IMR-90 (cell line): ENCODE measurements at regions not wholly inside any gene's neighbourhood (a gene's known extent, or its start where the extent isn't known, plus 50 kb on each side); places are given as distances from the start of the nearest gene placed in this dataset.

Source experiments
- ATAC-seq: fragments of 200-7000 bp; cut with Tn5 transposase; 2 replicates; pipeline ENCODE4 v1.9.1; 2020; ENCODE audit warnings: low read depth, mild to moderate bottlenecking, moderate library complexity
- BruUV-seq: library from RNA; stranded (reverse); fragments of 400-500 nt; replicated peaks from 2 replicates; lab custom pipeline; 2021; lab: Mats Ljungman, UMichigan
- CTCF ChIA-PET: fragments of 300-600 bp; formaldehyde crosslinking; extraction: SDS; loops from one replicate; lab custom pipeline; 2021; ENCODE audit warnings: antibody characterized with exemption; lab: Yijun Ruan, JAX
- POLR2A ChIA-PET: fragments of 300-600 bp; sonication (Branson Sonifier 250); formaldehyde crosslinking; loops from one replicate; lab custom pipeline; 2022; ENCODE audit warnings: antibody characterized with exemption; ENCODE audit not compliant: unreplicated experiment; lab: Charles Lee
- DNase-seq: peaks from one replicate; pipeline ENCODE4 v3.0.0; 2013
- H2AFZ ChIP-seq: replicated peaks from 2 replicates; pipeline ENCODE3; 2013; ENCODE audit warnings: low read length, mild to moderate bottlenecking; ENCODE audit not compliant: poor library complexity
- H2AK5ac ChIP-seq: 2 replicates; pipeline ENCODE4 v1.6.1; 2013; ENCODE audit warnings: low read depth, low read length, inconsistent platforms
- H2AK9ac ChIP-seq: replicated peaks from 2 replicates; pipeline ENCODE3; 2013; ENCODE audit warnings: mild to moderate bottlenecking, low read depth, low read length, moderate library complexity; ENCODE audit not compliant: poor library complexity
- H2BK120ac ChIP-seq: 2 replicates; pipeline ENCODE4 v1.6.1; 2013; ENCODE audit warnings: low read depth, low read length, inconsistent platforms
- H2BK15ac ChIP-seq: 3 replicates; pipeline ENCODE4 v1.6.1; 2013; ENCODE audit warnings: low read depth, low read length, inconsistent platforms
- H2BK20ac ChIP-seq: 2 replicates; pipeline ENCODE4 v1.6.1; 2013; ENCODE audit warnings: low read depth, mild to moderate bottlenecking, inconsistent platforms, low read length, moderate library complexity
- H2BK5ac ChIP-seq: 2 replicates; pipeline ENCODE4 v1.6.1; 2013; ENCODE audit warnings: mild to moderate bottlenecking, low read depth, low read length, inconsistent platforms; ENCODE audit not compliant: poor library complexity, severe bottlenecking
- H3K14ac ChIP-seq: replicated peaks from 2 replicates; pipeline ENCODE4 v1.6.1; 2013; ENCODE audit warnings: low read depth, low read length, inconsistent platforms
- H3K18ac ChIP-seq: 2 replicates; pipeline ENCODE4 v1.6.1; 2013; ENCODE audit warnings: low read depth, low read length, control low read depth
- H3K23ac ChIP-seq: 2 replicates; pipeline ENCODE4 v1.6.1; 2013; ENCODE audit warnings: low read depth, low read length, inconsistent platforms
- H3K27ac ChIP-seq: 2 replicates; pipeline ENCODE4 v1.5.1; 2013; ENCODE audit warnings: mild to moderate bottlenecking, control low read depth, low read length; ENCODE audit not compliant: insufficient read depth
- H3K27me3 ChIP-seq: 2 replicates; pipeline ENCODE4 v1.6.1; 2013; ENCODE audit warnings: low read length; ENCODE audit not compliant: control insufficient read depth, insufficient read depth
- H3K36me3 ChIP-seq: 2 replicates; pipeline ENCODE4 v1.6.1; 2013; ENCODE audit warnings: low read length, mixed read lengths; ENCODE audit not compliant: control insufficient read depth, insufficient read depth
- H3K4ac ChIP-seq: 2 replicates; pipeline ENCODE4 v1.6.1; 2013; ENCODE audit warnings: low read depth, low read length, inconsistent platforms
- H3K4me1 ChIP-seq: 2 replicates; pipeline ENCODE4 v1.6.1; 2013; ENCODE audit warnings: low read length, mixed read lengths; ENCODE audit not compliant: control insufficient read depth, insufficient read depth
- H3K4me2 ChIP-seq: 2 replicates; pipeline ENCODE4 v1.6.1; 2013; ENCODE audit warnings: low read depth, mild to moderate bottlenecking, control low read depth, low read length, moderate library complexity
- H3K4me3 ChIP-seq: 2 replicates; pipeline ENCODE4 v1.5.1; 2013; ENCODE audit warnings: low read depth, mild to moderate bottlenecking, control low read depth, low read length, moderate library complexity; ENCODE audit not compliant: insufficient read depth
- H3K56ac ChIP-seq: 2 replicates; pipeline ENCODE4 v1.6.1; 2013; ENCODE audit warnings: low read length, inconsistent platforms; ENCODE audit not compliant: insufficient read depth; ENCODE audit errors: extremely low read depth
- H3K79me1 ChIP-seq, 2 experiments: 2 replicates each; pipeline ENCODE4 v1.6.1; 2013; ENCODE audit warnings: low read length in 2 of 2, inconsistent platforms in 1 of 2, low read depth in 1 of 2
- H3K9ac ChIP-seq: 2 replicates; pipeline ENCODE4 v1.6.1; 2013; ENCODE audit warnings: low read depth, low read length, control low read depth
- H3K9me1 ChIP-seq: 2 replicates; pipeline ENCODE4 v1.6.1; 2013; ENCODE audit warnings: low read length, inconsistent platforms; ENCODE audit not compliant: insufficient read depth
- H3K9me3 ChIP-seq: 2 replicates; pipeline ENCODE4 v1.6.1; 2013; ENCODE audit warnings: low read length; ENCODE audit not compliant: control insufficient read depth, insufficient read depth
- H4K20me1 ChIP-seq: 2 replicates; pipeline ENCODE4 v1.6.1; 2013; ENCODE audit warnings: low read length, inconsistent platforms; ENCODE audit not compliant: insufficient read depth
- H4K5ac ChIP-seq: 2 replicates; pipeline ENCODE4 v1.6.1; 2013; ENCODE audit warnings: mild to moderate bottlenecking, low read depth, low read length, control low read depth
- H4K8ac ChIP-seq, 2 experiments: 2 replicates each; pipeline ENCODE4 v1.6.1; 2013; ENCODE audit warnings: low read depth in 2 of 2, low read length in 2 of 2, control low read depth in 1 of 2, inconsistent platforms in 1 of 2
- H4K91ac ChIP-seq: 2 replicates; pipeline ENCODE4 v1.6.1; 2013; ENCODE audit warnings: low read depth, low read length, inconsistent platforms; ENCODE audit not compliant: insufficient read depth
- CHD1 ChIP-seq: IDR thresholded peaks from 2 replicates; pipeline ENCODE4 v1.6.1; 2012; ENCODE audit warnings: low read depth, low read length, improper control_type of control experiment
- ELK1 ChIP-seq: fragments of 150-350 bp; IDR thresholded peaks from 2 replicates; pipeline ENCODE4 v1.6.1; 2016; ENCODE audit warnings: low read depth, mild to moderate bottlenecking, low read length, moderate library complexity, borderline replicate concordance
- FOS ChIP-seq: fragments of 150-350 bp; IDR thresholded peaks from 2 replicates; pipeline ENCODE4 v1.6.1; 2016; ENCODE audit warnings: low read depth, low read length
- MAZ ChIP-seq: IDR thresholded peaks from 2 replicates; pipeline ENCODE4 v1.6.1; 2012; ENCODE audit warnings: low read depth, mild to moderate bottlenecking, low read length, improper control_type of control experiment, moderate library complexity, borderline replicate concordance
- MXI1 ChIP-seq: IDR thresholded peaks from 2 replicates; pipeline ENCODE4 v1.6.1; 2012; ENCODE audit warnings: low read depth, mild to moderate bottlenecking, low read length, moderate library complexity, borderline replicate concordance
- NFE2L2 ChIP-seq: fragments of 150-350 bp; IDR thresholded peaks from 2 replicates; pipeline ENCODE4 v1.6.1; 2016; ENCODE audit warnings: low read depth, mild to moderate bottlenecking, low read length
- RAD21 ChIP-seq: IDR thresholded peaks from 2 replicates; pipeline ENCODE4 v1.6.1; 2012; ENCODE audit warnings: low read length, improper control_type of control experiment
- RCOR1 ChIP-seq: IDR thresholded peaks from 2 replicates; pipeline ENCODE4 v1.6.1; 2012; ENCODE audit warnings: mild to moderate bottlenecking, low read length, improper control_type of control experiment; ENCODE audit not compliant: insufficient replicate concordance
- RFX5 ChIP-seq: IDR thresholded peaks from 2 replicates; pipeline ENCODE4 v1.8.0; 2012; ENCODE audit warnings: low read depth, mild to moderate bottlenecking, low read length, moderate library complexity
- USF2 ChIP-seq: fragments of 150-350 bp; IDR thresholded peaks from 2 replicates; pipeline ENCODE4 v1.6.1; 2017; ENCODE audit warnings: mild to moderate bottlenecking, antibody characterized with exemption, low read length, low read depth
- WGBS, 2 experiments: methylation state at CpG; one replicate each; pipeline versions ENCODE4 v1.1.5 to v1.1.7; 2013; ENCODE audit warnings: missing lambda C conversion rate in 2 of 2; ENCODE audit not compliant: insufficient read length in 1 of 2; ENCODE audit errors: extremely low coverage in 2 of 2; 5-methylcytosine and 5-hydroxymethylcytosine counted together
- dilution Hi-C: fragments of 300-500 bp; cut with HindIII; formaldehyde crosslinking; loops from one replicate; pipeline ENCODE4 v1.14.3; 2018; ENCODE audit warnings: low sequenced_read_pairs; ENCODE audit not compliant: unreplicated experiment
- in situ Hi-C: fragments of 300-500 bp; cut with MboI; formaldehyde crosslinking; loops from 3 replicates; pipeline ENCODE4 v1.14.3; 2019; ENCODE audit warnings: low sequenced_read_pairs, inconsistent platforms, mixed read lengths
- intact Hi-C: fragments of 100-400 bp; cut with micrococcal nuclease; formaldehyde crosslinking; loops from 2 replicates; pipeline ENCODE4 v1.10.0; 2022
- TF ChIP-seq, protein P1 (sequence below): conservative IDR thresholded peaks from 2 replicates; pipeline ENCODE4 v1.5.1; 2012; ENCODE audit warnings: mild to moderate bottlenecking, low read depth, low read length, improper control_type of control experiment

GRCh38 chr4:35365186-35365585 lies 879.1 kb downstream of the ARAP2 start:
- Histone ChIP-seq H4K20me1 (no peaks in the 10 kb centered on the region), H2BK120ac (no peak overlapping the region), H3K9ac (no peak overlapping the region), H3K14ac (no peak overlapping the region), H3K27me3 (no peaks in the 10 kb centered on the region), H2AK9ac (no peak overlapping the region), H3K18ac (no peak overlapping the region), H4K5ac (no peak overlapping the region), H3K27ac (no peak overlapping the region), H3K23ac (no peak overlapping the region), H3K36me3 (no peaks in the 10 kb centered on the region), H2AK5ac (no peak overlapping the region), H3K9me1 (no peaks in the 10 kb centered on the region), H3K9me3 (peaks cover 6% of the 10 kb centered on the region; the same call in 1 of the 2 replicates), H4K8ac (no peak overlapping the region), H4K91ac (no peak overlapping the region), H2BK20ac (no peak overlapping the region), H3K4me1 (no peaks in the 10 kb centered on the region), H3K79me1 (no peaks in the 10 kb centered on the region), H2AFZ (no peak overlapping the region), H2BK5ac (no peak overlapping the region), H3K4me2 (no peak overlapping the region), H2BK15ac (no peak overlapping the region), H3K56ac (no peak overlapping the region), H3K4me3 (no peak overlapping the region), H3K4ac (no peak overlapping the region)
- intact Hi-C loops (no loop called here), dilution Hi-C loops (no loop called here), in situ Hi-C loops (no loop called here)
- no CpG with 5 or more reads among the region's 1 CpG for WGBS, 2 experiments
- ATAC-seq (no peak), DNase-seq (no peak)
- TF ChIP-seq FOS: no peak
- TF ChIP-seq CHD1: no peak
- TF ChIP-seq NFE2L2: no peak
- TF ChIP-seq, protein P1, sequence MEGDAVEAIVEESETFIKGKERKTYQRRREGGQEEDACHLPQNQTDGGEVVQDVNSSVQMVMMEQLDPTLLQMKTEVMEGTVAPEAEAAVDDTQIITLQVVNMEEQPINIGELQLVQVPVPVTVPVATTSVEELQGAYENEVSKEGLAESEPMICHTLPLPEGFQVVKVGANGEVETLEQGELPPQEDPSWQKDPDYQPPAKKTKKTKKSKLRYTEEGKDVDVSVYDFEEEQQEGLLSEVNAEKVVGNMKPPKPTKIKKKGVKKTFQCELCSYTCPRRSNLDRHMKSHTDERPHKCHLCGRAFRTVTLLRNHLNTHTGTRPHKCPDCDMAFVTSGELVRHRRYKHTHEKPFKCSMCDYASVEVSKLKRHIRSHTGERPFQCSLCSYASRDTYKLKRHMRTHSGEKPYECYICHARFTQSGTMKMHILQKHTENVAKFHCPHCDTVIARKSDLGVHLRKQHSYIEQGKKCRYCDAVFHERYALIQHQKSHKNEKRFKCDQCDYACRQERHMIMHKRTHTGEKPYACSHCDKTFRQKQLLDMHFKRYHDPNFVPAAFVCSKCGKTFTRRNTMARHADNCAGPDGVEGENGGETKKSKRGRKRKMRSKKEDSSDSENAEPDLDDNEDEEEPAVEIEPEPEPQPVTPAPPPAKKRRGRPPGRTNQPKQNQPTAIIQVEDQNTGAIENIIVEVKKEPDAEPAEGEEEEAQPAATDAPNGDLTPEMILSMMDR: no peak
- no peak for TF ChIP-seq RAD21
- TF ChIP-seq MAZ: no peak
- TF ChIP-seq USF2: no peak
- no peak for TF ChIP-seq RCOR1
- TF ChIP-seq RFX5: no peak
- TF ChIP-seq MXI1: no peak
- no peak for TF ChIP-seq ELK1
- no TSS peak for BruUV-seq
- CTCF ChIA-PET: no interaction called here
- POLR2A ChIA-PET: no interaction called here
